GM21529 (cell line): ENCODE measurements at regions not wholly inside any gene's neighbourhood (a gene's known extent, or its start where the extent isn't known, plus 50 kb on each side); places are given as distances from the start of the nearest gene placed in this dataset.

Experiments
- ATAC-seq: cut with Tn5 transposase; IDR thresholded peaks from one replicate; pipeline ENCODE4 v1.9.1; 2021; ENCODE audit not compliant: unreplicated experiment

- no peak for ATAC-seq
Observed at GRCh38 chr5:162484095-162484494, 416.5 kb downstream of the GABRG2 start.

GRCh38 chr5:162484986-162485385 is 417.4 kb downstream of the GABRG2 start:
- ATAC-seq = no peak

- no peak for ATAC-seq
Observed at GRCh38 chr5:162485666-162486292, 418.2 kb downstream of the GABRG2 start.

GRCh38 chr5:162487528-162488525 is 420.3 kb downstream of the GABRG2 start:
- ATAC-seq = no peak

- no peak for ATAC-seq
Observed at GRCh38 chr5:162496100-162496808, 428.7 kb downstream of the GABRG2 start.

GRCh38 chr5:162497455-162497854 is 429.9 kb downstream of the GABRG2 start:
- ATAC-seq = no peak

- ATAC-seq = no peak
Observed at GRCh38 chr5:162502780-162503179, 435.2 kb downstream of the GABRG2 start.

- ATAC-seq = no peak
Observed at GRCh38 chr5:162503796-162504195, 436.2 kb downstream of the GABRG2 start.

- no peak for ATAC-seq
Observed at GRCh38 chr5:162512935-162513565, 445.5 kb downstream of the GABRG2 start.

GRCh38 chr5:162514116-162514515 is 446.5 kb downstream of the GABRG2 start:
- no peak for ATAC-seq

GRCh38 chr5:162520878-162521277 is 453.3 kb downstream of the GABRG2 start:
- no peak for ATAC-seq

- ATAC-seq = no peak
Observed at GRCh38 chr5:162529209-162529608, 461.6 kb downstream of the GABRG2 start.

GRCh38 chr5:162529886-162530285 is 462.3 kb downstream of the GABRG2 start:
- ATAC-seq = no peak

GRCh38 chr5:162543437-162543836 is 475.9 kb downstream of the GABRG2 start:
- ATAC-seq = no peak

- ATAC-seq = no peak
Observed at GRCh38 chr5:162544905-162545304, 477.3 kb downstream of the GABRG2 start.

- no peak for ATAC-seq
Observed at GRCh38 chr5:162550236-162550635, 482.7 kb downstream of the GABRG2 start.

- ATAC-seq = no peak
Observed at GRCh38 chr5:162558120-162558519, 490.5 kb downstream of the GABRG2 start.

GRCh38 chr5:162567644-162568043 is 500.1 kb downstream of the GABRG2 start:
- no peak for ATAC-seq

- ATAC-seq = no peak
Observed at GRCh38 chr5:162573758-162574157, 506.2 kb downstream of the GABRG2 start.

GRCh38 chr5:162591724-162592123 is 524.2 kb downstream of the GABRG2 start:
- ATAC-seq = no peak

- ATAC-seq = no peak
Observed at GRCh38 chr5:162593881-162594280, 526.3 kb downstream of the GABRG2 start.
